SKM-1 treated with dmso at 0.1 percent for 144 hours (cell line): ENCODE measurements at regions not wholly inside any gene's neighbourhood (a gene's known extent, or its start where the extent isn't known, plus 50 kb on each side); places are given as distances from the start of the nearest gene placed in this dataset.

Source experiments
- DNase-seq: peaks from one replicate; lab custom pipeline; 2025; ENCODE audit not compliant: unreplicated experiment; lab: John Stamatoyannopoulos, UW

DNA sequence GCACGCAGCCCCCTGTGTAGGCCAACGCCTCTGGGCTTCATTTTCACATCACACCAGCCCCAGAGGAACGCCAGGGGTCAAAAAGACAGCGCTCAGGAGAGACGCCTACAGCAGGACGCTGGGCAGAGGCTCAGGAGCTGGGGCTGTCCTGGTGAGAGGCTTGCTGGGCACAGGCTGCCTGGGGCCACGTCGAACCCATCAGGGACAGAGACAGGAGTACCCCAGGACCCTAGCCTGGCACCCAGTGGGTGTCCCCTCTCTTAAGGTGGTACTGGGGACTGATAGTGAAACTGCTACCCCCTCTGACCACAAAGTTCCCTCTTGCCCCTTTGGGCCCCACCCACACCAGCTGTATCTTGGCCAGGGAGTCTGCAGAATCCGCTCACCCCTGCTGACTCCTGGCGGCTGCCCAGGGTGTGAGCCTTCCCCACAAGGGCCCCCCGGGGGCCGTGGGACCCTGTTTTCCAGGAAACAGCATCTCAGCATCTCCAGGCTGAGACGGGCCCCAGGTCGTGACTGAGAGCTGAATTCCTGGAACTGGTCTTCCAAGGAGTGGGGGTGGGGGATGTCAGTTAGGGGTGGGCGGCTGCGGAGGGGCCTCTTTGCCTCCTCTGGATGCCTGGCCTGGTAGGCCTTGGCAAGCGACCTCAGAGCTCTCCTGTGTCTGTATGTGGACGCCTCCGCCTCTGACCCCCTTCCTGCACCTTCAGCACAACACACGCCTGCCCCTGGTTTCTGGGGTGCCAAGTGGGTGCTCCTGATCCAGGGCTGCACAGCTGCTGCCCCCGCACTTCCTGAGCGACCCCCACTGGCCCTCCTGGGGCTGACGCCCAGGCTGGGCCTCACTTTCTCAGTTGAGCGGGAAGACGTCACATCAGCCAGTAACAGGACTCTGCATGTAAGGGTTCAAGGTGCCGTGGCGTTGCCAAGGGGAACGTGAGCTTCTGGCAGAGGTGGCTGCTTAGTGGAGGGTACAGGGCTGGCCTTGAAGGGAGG is 321.9 kb upstream of the RTL1 start:
- DNase-seq, result no peak

DNA sequence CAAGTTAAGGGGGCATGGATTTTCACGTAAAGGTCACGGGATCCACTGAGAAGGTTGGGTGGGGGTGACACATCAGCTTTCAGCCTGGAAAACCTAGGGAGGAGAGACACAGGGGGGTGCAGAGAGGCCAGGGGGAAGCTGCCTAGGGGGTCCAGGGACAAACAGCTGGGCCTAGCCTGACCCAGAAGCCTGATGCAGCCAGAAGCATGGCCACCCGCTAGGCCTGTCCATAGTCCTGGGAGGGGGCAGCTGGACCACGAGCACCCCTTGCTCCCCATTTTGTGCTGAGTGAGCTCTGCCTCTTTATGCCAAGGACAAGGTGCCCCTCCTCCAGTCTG is 322.7 kb upstream of the RTL1 start:
- no peak for DNase-seq

- no peak for DNase-seq
Measured at GRCh38 chr14:101226603-101227425, 323.3 kb upstream of the RTL1 start.

DNA sequence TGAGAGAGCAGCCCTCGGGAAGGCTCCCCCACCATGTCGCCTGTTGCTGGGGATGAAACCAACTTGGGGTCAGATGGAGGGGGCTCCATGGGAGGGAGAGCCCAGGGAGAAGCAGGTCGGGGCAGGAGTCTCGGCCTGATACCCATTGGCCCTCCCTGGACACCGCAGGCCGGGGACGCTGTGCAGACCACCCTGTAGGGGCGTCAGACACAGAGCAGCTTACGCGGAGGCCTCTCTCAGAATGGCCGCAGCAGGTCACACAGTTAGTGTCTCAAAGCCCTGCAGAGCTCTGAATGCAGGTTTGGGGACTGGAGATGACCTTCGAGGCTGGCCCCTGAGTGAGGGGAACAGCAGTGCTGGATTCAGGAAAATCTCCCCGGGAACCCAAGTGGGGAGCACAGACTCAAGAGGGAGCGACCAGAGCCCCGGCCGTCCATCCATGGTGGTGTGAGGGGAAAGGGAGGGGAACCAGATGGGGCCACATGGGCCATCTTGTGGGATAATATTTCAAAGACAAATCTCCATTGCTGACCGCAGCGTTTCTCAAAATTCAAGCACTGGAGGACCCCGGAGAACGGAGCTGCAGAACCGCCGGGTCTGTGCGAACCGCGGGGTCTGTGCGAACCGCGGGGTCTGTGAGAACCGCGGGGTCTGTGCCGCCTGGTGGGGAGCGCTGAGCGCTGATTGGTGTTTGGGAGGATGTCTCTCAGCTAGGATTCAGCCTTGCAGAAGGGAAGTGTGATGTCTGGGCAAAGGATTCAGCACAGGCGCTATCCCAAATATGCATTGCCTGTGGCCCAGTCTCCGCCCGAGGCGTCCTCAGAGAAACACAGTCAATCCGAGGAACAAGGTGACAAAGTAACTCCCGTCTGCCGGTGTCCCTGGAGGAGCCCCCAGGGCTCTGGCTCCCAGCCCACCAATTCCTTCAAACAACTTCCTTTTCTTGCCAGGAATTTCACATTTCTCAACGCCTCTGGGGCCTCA is 324.4 kb upstream of the RTL1 start:
- DNase-seq, result no peak

- DNase-seq, result no peak
Measured at GRCh38 chr14:101228949-101229541, 325.5 kb upstream of the RTL1 start.

DNA sequence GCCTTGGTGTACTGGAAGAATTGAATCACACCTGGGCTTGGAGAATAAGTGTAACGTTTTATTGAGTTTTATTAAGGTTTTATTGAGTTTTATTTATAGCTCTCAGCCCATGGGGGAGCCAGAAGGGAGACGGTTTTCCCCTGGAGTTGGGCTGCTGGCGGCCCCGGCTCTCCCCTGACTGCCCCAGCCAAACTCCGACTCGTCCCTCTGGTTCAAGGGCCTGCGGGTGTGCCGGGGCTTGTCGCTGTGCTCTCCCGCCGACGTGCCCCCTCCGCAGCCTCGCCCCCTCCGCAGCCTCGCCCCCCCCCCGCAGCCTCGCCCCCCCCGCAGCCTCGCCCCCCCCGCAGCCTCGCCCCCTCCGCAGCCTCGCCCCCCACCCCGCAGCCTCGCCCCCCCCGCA is 326.1 kb upstream of the RTL1 start:
- no peak for DNase-seq

GRCh38 chr14:101230161-101230850 is 326.8 kb upstream of the RTL1 start:
- no peak for DNase-seq

GRCh38 chr14:101230851-101231550 is 327.5 kb upstream of the RTL1 start:
- DNase-seq, result no peak

- DNase-seq, result no peak
Measured at GRCh38 chr14:101231828-101232227, 328.3 kb upstream of the RTL1 start.

GRCh38 chr14:101232340-101233020 is 328.8 kb upstream of the DIO3 start:
- no peak for DNase-seq

DNA sequence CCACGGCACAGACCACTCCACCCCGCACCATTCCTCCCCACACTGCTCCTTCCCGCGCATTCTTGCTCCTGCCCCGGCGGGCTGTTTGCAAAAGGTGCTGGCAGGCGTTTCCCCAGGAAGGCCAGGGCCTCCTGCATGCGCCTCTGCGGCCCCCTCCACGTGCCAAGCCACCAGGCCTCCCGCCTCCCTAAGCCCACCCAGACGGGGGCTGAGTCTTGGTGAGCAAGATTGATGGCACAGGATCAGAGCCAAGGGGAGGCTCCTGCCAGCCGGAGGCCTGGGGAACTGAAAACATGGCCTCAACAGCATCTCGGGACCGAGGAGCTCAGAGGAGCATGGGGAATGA is 328.3 kb upstream of the DIO3 start:
- no peak for DNase-seq

- no peak for DNase-seq
Measured at GRCh38 chr14:101233391-101233790, 327.9 kb upstream of the DIO3 start.

GRCh38 chr14:101233808-101234207 is 327.5 kb upstream of the DIO3 start:
- DNase-seq, result no peak

DNA sequence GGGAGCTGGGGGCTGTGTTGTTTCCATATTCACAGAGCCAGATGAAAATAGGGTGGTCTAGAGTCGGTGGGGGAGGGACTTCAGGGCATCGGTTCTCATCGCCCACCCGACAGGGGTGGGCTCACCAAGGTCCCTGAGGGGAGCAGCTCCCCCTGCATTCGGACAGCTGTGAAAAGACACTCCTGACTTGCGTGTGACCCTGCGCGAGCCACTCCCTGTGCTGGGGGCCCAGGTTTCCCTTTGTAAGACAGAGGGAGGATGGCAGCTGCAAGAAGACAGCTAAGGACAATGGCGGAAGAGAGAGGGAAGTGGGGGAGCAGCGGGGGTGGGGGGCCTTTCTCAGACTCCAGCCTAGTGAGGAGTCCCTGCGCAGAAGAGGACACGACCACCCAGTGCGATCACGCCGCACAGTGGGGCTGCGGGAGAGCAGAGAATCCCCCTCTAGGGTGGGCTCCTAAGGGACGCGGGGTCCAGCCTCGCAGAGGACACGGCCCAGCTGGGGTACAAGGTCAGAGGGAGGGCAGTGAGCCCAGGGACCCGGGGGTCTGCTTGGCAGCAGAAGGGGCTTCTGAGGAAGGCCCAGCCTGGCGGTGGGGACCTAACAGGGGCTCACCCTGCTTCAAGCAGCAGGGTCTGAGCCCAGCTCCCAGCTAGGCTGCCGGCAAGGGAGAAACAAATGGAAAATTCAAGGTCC is 326.9 kb upstream of the DIO3 start:
- no peak for DNase-seq

DNA sequence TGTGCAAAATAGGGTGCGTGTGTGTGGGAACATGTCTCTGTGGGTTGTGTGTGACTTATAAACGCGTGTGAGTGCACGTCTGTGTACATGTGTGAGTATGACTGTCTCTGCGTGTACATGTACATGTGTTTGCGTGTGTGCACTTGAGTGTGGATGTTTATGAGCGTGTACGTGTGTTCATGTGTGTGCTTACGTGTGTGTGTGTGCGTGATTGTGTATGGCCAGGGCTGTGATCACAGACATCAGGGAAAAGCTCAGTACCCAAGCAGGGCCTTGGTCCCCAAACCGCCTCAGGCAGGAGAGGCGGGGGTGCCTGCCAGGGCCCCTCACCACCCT is 326.3 kb upstream of the DIO3 start:
- no peak for DNase-seq

GRCh38 chr14:101235335-101236103 is 325.8 kb upstream of the DIO3 start:
- no peak for DNase-seq

DNA sequence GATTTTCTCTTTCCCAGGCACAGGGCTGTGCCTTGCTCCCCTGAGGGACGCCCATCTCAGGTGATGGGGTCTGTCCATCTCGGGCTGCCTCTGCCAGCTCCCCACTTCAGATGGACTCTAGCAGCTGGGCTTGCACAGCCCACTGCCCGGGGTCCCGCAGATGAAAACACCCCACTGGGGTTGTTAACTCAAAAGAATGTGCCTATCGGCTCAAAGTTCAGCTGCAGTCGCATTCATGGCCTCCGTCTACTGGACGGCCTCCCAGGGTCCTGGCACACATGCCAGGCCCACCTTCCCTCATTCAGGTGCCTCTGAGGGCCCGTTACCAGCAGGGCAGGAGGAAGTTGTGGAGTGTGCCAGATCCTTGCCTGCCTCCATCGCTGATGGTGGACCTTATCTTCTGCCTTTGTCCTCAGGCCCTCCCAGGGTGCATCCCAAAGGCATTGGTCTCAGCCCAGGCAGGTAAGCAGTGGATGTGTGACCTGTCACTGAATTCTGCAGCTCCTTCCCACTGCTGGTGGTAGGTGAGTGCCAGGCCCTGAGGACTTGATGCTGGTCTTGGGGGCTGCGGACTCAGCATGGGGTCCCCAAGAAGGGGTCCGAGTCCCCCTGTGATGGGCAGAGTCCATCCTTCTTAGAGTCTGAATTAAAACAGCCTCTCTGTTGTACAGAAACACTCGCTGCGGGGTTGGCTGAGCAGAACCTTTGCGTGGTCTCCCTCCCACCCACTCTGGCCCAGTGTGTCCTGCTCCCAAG is 324.6 kb upstream of the DIO3 start:
- no peak for DNase-seq
